GM21423 (cell line): ENCODE measurements at regions not wholly inside any gene's neighbourhood (a gene's known extent, or its start where the extent isn't known, plus 50 kb on each side); places are given as distances from the start of the nearest gene placed in this dataset.

Experiments
- ATAC-seq: cut with Tn5 transposase; IDR thresholded peaks from one replicate; pipeline ENCODE4 v1.9.1; 2021; ENCODE audit warnings: mild to moderate bottlenecking, moderate library complexity; ENCODE audit not compliant: unreplicated experiment

- ATAC-seq, result no peak
Measured at GRCh38 chr21:27713154-27714109, 746.5 kb upstream of the ADAMTS5 start.

- no peak for ATAC-seq
Measured at GRCh38 chr21:27704567-27705166, 737.8 kb upstream of the ADAMTS5 start.

GRCh38 chr21:27703791-27704190 is 736.9 kb upstream of the ADAMTS5 start:
- ATAC-seq, result no peak

GRCh38 chr21:27700974-27701614 is 734.2 kb upstream of the ADAMTS5 start:
- no peak for ATAC-seq

GRCh38 chr21:27695246-27695645 is 728.4 kb upstream of the ADAMTS5 start:
- no peak for ATAC-seq

- no peak for ATAC-seq
Measured at GRCh38 chr21:27694667-27695066, 727.8 kb upstream of the ADAMTS5 start.

GRCh38 chr21:27693376-27693775 is 726.5 kb upstream of the ADAMTS5 start:
- ATAC-seq, result no peak

- no peak for ATAC-seq
Measured at GRCh38 chr21:27691516-27691915, 724.6 kb upstream of the ADAMTS5 start.

- no peak for ATAC-seq
Measured at GRCh38 chr21:27691006-27691405, 724.1 kb upstream of the ADAMTS5 start.

GRCh38 chr21:27690426-27690825 is 723.5 kb upstream of the ADAMTS5 start:
- ATAC-seq, result no peak

GRCh38 chr21:27688773-27689172 is 721.9 kb upstream of the ADAMTS5 start:
- no peak for ATAC-seq

GRCh38 chr21:27683292-27683691 is 716.4 kb upstream of the ADAMTS5 start:
- ATAC-seq, result no peak

- no peak for ATAC-seq
Measured at GRCh38 chr21:27681841-27682240, 715.0 kb upstream of the ADAMTS5 start.

- ATAC-seq, result no peak
Measured at GRCh38 chr21:27681038-27681437, 714.1 kb upstream of the ADAMTS5 start.

- ATAC-seq, result no peak
Measured at GRCh38 chr21:27680181-27680580, 713.3 kb upstream of the ADAMTS5 start.

GRCh38 chr21:27678511-27678910 is 711.6 kb upstream of the ADAMTS5 start:
- ATAC-seq, result no peak

GRCh38 chr21:27677546-27677945 is 710.7 kb upstream of the ADAMTS5 start:
- ATAC-seq, result no peak

- no peak for ATAC-seq
Measured at GRCh38 chr21:27675306-27675705, 708.4 kb upstream of the ADAMTS5 start.

- no peak for ATAC-seq
Measured at GRCh38 chr21:27674041-27674615, 707.2 kb upstream of the ADAMTS5 start.

GRCh38 chr21:27673581-27673980 is 706.7 kb upstream of the ADAMTS5 start:
- no peak for ATAC-seq

GRCh38 chr21:27671207-27671606 is 704.3 kb upstream of the ADAMTS5 start:
- ATAC-seq, result no peak
